ENCODE measurements at regions not wholly inside any gene's neighbourhood (a gene's known extent, or its start where the extent isn't known, plus 50 kb on each side); places are given as distances from the start of the nearest gene placed in this dataset.

- no peak for DNase-seq
Observed at GRCh38 chr17:15007147-15007553, 258.0 kb downstream of the PMP22 start.

GRCh38 chr17:15006421-15007128 lies 258.6 kb downstream of the PMP22 start:
- WGBS (ENCODE audit: insufficient coverage, low coverage, low lambda C conversion rate, missing lambda C conversion rate), result 82% methylated on average over 4 of the region's 11 CpGs
- Histone ChIP-seq H3K4me3 (no peak overlapping the region), H3K27ac (no peak overlapping the region), H3K27me3 (no peaks in the 10 kb centered on the region), H3K4me1 (no peaks in the 10 kb centered on the region), H3K9me3 (no peaks in the 10 kb centered on the region), H3K36me3 (no peaks in the 10 kb centered on the region)
- TF ChIP-seq POLR2A (IDR thresholded peaks at IDR 0.05), result no peak
- TF ChIP-seq CTCF (IDR thresholded peaks at IDR 0.05), result no peak
- DNase-seq, result no peak
- ATAC-seq, result peak in 1 of 4 donors; percentile 25
- intact Hi-C loops (cut with DNase I), result no loop called here

More at GRCh38 chr17:15007147-15007553, 258.0 kb downstream of the PMP22 start:
- intact Hi-C loops (cut with DNase I), result no loop called here
- no peak overlapping the region for H3K27ac ChIP-seq
- H3K36me3 ChIP-seq, result no peaks in the 10 kb centered on the region
- H3K4me3 ChIP-seq, result no peak overlapping the region
- TF ChIP-seq CTCF (IDR thresholded peaks at IDR 0.05) (no peak), POLR2A (IDR thresholded peaks at IDR 0.05) (no peak)
- no peaks in the 10 kb centered on the region for H3K9me3 ChIP-seq
- no peaks in the 10 kb centered on the region for H3K27me3 ChIP-seq
- 76% methylated on average over 7 of the region's 7 CpGs for WGBS (ENCODE audit: insufficient coverage, low coverage, low lambda C conversion rate, missing lambda C conversion rate)
- H3K4me1 ChIP-seq, result no peaks in the 10 kb centered on the region
- ATAC-seq, result no peak

GRCh38 chr17:15000661-15001060 lies 264.5 kb downstream of the PMP22 start:
- no peaks in the 10 kb centered on the region for H3K4me1 ChIP-seq
- no peaks in the 10 kb centered on the region for H3K27me3 ChIP-seq
- H3K9me3 ChIP-seq, result no peaks in the 10 kb centered on the region
- no peak overlapping the region for H3K4me3 ChIP-seq
- no peaks in the 10 kb centered on the region for H3K36me3 ChIP-seq
- no peak for DNase-seq
- intact Hi-C loops (cut with DNase I), result no loop called here
- no peak overlapping the region for H3K27ac ChIP-seq
- TF ChIP-seq CTCF (IDR thresholded peaks at IDR 0.05) (no peak), POLR2A (IDR thresholded peaks at IDR 0.05) (no peak)
- ATAC-seq, result no peak

- no peak for TF ChIP-seq POLR2A (IDR thresholded peaks at IDR 0.05)
- TF ChIP-seq CTCF (IDR thresholded peaks at IDR 0.05), result no peak
- 68% methylated on average over 2 of the region's 2 CpGs for WGBS (ENCODE audit: insufficient coverage, low coverage, low lambda C conversion rate, missing lambda C conversion rate)
Observed at GRCh38 chr17:14997290-14997689, 267.8 kb downstream of the PMP22 start.

More at GRCh38 chr17:14997290-14997689, 267.8 kb downstream of the PMP22 start:
- H3K27ac ChIP-seq, result no peak overlapping the region
- no peak for ATAC-seq
- no peaks in the 10 kb centered on the region for H3K9me3 ChIP-seq
- no peaks in the 10 kb centered on the region for H3K4me1 ChIP-seq
- H3K4me3 ChIP-seq, result no peak overlapping the region
- no peaks in the 10 kb centered on the region for H3K27me3 ChIP-seq
- intact Hi-C loops (cut with DNase I), result no loop called here
- no peak for DNase-seq
- H3K36me3 ChIP-seq, result no peaks in the 10 kb centered on the region

Data from right lobe of liver (tissue), 6 donors.